ENCODE measurements at regions not wholly inside any gene's neighbourhood (a gene's known extent, or its start where the extent isn't known, plus 50 kb on each side); places are given as distances from the start of the nearest gene placed in this dataset.

DNA sequence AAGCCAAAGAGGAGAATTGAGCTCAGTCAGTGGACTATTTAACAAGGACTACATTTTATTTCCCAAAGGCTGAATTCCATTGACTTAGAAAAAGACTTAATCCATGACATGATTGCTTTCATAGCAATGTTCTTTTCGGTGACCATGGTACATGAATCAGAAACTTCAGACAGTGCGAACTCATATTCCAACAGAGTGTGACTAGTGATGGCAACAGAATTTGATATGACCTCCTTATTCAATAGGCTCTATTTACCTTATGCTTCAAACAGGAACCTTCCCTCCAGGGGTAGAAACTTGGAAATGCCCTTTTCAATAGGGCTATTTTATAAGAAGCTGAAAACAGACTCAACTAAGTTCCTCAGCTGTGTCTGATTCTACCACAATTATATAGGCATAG is 191.9 kb downstream of the RND3 start:
- Mint-ChIP-seq H3K4me3 (no peak overlapping the region), H3K4me1 (no peaks in the 10 kb centered on the region), H3K27me3 (no peaks in the 10 kb centered on the region), H3K9me3 (no peaks in the 10 kb centered on the region), H3K27ac (ENCODE audit: low read depth) (no peak overlapping the region), H3K36me3 (ENCODE audit: insufficient read depth) (no peaks in the 10 kb centered on the region)
- DNase-seq (ENCODE audit: low spot score in 2 of 2) (no peak), ATAC-seq (replicated peaks; ENCODE audit: extremely low read depth, poor library complexity, severe bottlenecking) (no peak)

DNA sequence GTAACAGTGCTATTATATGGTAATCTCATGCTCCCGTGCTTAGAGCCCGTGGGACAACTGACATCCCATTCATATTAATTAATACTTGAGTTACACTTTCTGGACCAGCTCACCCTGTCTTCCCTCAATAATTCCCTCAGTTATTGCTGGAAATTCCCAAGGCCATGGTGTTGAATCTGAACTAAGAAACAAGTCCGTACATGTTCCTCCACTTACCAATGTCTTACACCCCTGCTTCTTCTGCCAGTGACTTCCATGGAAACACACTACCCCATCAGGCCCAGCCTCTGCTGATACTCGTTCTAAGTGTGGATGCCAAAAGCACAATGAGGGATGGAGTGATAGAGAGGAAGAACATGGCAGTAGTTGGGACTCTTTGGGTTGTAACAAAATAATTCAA is 193.7 kb downstream of the RND3 start:
- Mint-ChIP-seq H3K4me3 (no peak overlapping the region), H3K4me1 (no peaks in the 10 kb centered on the region), H3K36me3 (ENCODE audit: insufficient read depth) (no peaks in the 10 kb centered on the region), H3K9me3 (no peaks in the 10 kb centered on the region), H3K27me3 (no peaks in the 10 kb centered on the region), H3K27ac (ENCODE audit: low read depth) (no peak overlapping the region)
- DNase-seq (ENCODE audit: low spot score in 2 of 2): no peak
- no peak for ATAC-seq (replicated peaks; ENCODE audit: extremely low read depth, poor library complexity, severe bottlenecking)

DNA sequence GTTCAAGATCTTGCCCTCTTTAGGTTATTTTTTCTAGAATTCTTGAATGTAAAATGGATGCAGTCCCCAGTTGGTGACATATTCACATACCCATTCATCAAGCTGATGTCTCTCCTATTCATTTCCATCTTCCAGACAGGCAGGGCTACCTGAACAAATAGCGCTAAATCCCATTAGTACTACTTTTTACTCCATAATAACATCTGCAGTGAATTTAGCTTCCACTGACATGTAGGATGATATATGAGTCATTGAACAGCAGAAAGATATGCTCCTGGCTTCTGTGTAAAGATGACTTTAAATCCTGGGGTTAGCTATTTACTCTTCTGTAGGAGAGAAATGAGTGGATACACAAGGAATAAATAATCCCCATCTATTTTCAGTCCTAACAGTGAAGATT is 194.7 kb downstream of the RND3 start:
- ATAC-seq (replicated peaks; ENCODE audit: extremely low read depth, poor library complexity, severe bottlenecking) (no peak), DNase-seq (ENCODE audit: low spot score in 2 of 2) (no peak)
- no peaks in the 10 kb centered on the region for H3K36me3 Mint-ChIP-seq (ENCODE audit: insufficient read depth)
- no peaks in the 10 kb centered on the region for H3K9me3 Mint-ChIP-seq
- H3K4me3 Mint-ChIP-seq: no peak overlapping the region
- H3K27ac Mint-ChIP-seq (ENCODE audit: low read depth): no peak overlapping the region
- H3K27me3 Mint-ChIP-seq: no peaks in the 10 kb centered on the region
- H3K4me1 Mint-ChIP-seq: no peaks in the 10 kb centered on the region

DNA sequence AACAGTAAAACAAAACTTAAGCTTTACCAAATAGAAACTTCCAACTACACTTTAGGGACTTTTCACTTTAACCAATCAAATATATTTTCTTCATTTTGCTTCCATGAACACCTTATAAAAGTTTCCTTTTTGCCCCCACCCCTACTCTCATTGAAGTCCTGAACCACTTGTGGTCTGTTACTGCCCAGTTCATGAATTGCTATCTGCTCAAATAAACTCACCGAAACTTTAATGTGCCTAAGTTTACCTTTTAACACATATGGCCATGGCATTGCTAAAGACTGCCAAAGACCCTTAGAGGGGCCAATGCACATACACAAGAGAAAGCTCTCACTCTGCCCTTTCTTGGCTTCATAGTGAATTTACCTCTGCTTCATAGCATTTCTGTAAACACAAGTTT is 195.3 kb downstream of the RND3 start:
- Mint-ChIP-seq H3K4me3 (no peak overlapping the region), H3K4me1 (no peaks in the 10 kb centered on the region), H3K27ac (ENCODE audit: low read depth) (no peak overlapping the region), H3K36me3 (ENCODE audit: insufficient read depth) (no peaks in the 10 kb centered on the region), H3K9me3 (no peaks in the 10 kb centered on the region), H3K27me3 (no peaks in the 10 kb centered on the region)
- no peak for DNase-seq (ENCODE audit: low spot score in 2 of 2)
- ATAC-seq (replicated peaks; ENCODE audit: extremely low read depth, poor library complexity, severe bottlenecking): no peak

DNA sequence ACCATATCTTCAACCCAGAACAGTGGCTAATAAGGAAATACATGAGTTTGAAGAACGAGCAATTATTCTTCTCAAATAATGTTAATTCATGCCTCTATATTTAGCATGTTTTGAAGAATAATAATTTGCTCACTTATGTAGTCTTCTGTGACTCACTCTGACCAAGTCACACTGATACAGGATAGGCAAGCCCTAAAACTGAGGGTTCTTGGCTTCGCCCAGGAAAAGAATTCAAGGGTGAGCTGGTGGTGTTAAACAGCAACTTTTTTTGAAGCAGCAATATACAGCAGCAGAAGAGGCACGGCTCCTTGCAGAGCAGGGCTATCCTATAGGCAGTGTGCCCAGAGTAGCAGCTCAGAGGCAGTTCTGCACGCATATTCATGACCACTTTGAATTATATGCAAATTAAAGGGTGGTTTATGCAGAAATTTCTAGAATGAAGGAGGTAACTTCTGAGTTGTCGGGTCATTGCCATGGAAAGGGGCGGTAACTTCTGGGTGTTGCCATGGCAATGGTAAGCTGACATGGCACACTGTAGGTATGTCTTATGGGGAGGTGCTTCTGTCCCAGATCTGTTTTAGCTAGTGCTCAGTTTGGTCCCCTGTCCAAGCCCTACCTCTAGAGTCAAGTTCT is 200.6 kb downstream of the RND3 start:
- Mint-ChIP-seq H3K36me3 (ENCODE audit: insufficient read depth) (no peaks in the 10 kb centered on the region), H3K27ac (ENCODE audit: low read depth) (no peak overlapping the region), H3K9me3 (peaks cover 6% of the 10 kb centered on the region), H3K4me1 (no peaks in the 10 kb centered on the region), H3K27me3 (no peaks in the 10 kb centered on the region), H3K4me3 (no peak overlapping the region)
- DNase-seq (ENCODE audit: low spot score in 2 of 2): no peak
- ATAC-seq (replicated peaks; ENCODE audit: extremely low read depth, poor library complexity, severe bottlenecking): no peak

DNA sequence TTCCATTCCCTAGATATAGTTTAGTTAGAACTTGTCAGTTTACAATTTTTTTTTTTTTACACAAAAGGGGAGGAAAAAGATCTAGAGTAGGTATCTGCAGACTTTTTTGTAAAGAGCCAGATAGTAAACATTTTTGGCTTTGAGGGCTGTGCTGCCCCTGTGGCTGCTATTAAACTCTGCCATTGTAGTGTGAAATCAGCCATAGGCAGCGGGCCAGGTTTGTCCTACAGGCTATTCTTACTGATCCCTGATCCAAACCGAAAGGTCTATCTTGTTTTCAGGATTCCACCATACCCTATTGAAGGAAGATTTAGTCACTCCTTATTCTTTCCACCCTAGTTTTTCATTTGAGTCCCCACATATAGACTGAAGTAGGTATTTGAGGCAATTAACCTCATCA is 203.4 kb downstream of the RND3 start:
- Mint-ChIP-seq H3K36me3 (ENCODE audit: insufficient read depth) (no peaks in the 10 kb centered on the region), H3K4me3 (no peak overlapping the region), H3K27me3 (no peaks in the 10 kb centered on the region), H3K9me3 (peaks cover 10% of the 10 kb centered on the region), H3K27ac (ENCODE audit: low read depth) (no peak overlapping the region), H3K4me1 (no peaks in the 10 kb centered on the region)
- no peak for ATAC-seq (replicated peaks; ENCODE audit: extremely low read depth, poor library complexity, severe bottlenecking)
- DNase-seq (ENCODE audit: low spot score in 2 of 2): no peak

DNA sequence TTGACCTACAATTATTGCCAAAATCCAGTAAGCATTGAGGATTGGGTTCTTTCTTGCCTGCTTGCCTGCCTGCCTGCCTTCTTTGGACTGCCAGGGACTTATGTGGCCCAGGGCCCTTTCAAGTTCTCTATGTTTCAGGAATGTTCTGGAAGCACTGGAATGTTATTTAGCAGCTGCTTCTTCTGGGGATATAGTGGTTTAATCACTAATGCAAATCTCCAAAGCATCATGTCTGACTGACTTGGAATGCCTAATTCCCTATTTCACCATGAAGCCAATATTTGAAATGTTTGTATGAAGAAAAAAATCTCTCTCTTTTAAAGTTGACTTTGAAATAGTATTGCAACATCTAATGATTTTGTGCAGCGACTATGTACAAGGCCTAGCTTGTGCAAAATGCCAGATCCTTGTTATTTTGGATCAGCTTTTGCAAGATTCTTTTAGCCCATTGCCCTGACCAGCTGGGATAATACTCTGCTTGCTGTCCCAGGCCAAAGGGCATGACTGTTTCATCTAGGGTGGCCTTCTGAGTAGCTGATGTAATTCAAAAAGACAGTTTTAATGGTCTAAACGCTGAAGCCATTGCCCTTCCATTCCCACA is 204.6 kb downstream of the RND3 start:
- Mint-ChIP-seq H3K27me3 (no peaks in the 10 kb centered on the region), H3K27ac (ENCODE audit: low read depth) (no peak overlapping the region), H3K36me3 (ENCODE audit: insufficient read depth) (no peaks in the 10 kb centered on the region), H3K4me1 (no peaks in the 10 kb centered on the region), H3K9me3 (peaks cover 10% of the 10 kb centered on the region), H3K4me3 (no peak overlapping the region)
- ATAC-seq (replicated peaks; ENCODE audit: extremely low read depth, poor library complexity, severe bottlenecking) (no peak), DNase-seq (ENCODE audit: low spot score in 2 of 2) (no peak)

DNA sequence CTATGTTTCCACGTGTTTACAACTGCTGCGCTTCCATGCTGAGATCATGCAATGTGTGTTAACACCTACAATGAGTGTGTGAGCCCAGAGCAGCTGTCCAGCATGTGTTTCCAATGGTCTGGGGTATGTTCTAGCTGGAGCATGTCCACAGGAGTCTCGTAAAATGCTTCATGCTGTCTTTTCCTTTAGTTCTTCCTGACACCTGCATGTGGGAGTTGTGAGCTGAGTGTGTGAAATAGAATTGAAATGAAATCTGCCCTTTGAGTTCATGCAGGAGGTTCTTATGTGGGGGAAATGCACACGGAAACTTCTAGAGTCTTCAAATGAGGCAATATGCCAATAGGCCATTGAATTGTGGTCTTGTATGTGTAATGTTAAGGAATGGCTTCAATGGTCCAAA is 205.1 kb downstream of the RND3 start:
- H3K9me3 Mint-ChIP-seq: peaks cover 13% of the 10 kb centered on the region
- no peak overlapping the region for H3K27ac Mint-ChIP-seq (ENCODE audit: low read depth)
- no peaks in the 10 kb centered on the region for H3K36me3 Mint-ChIP-seq (ENCODE audit: insufficient read depth)
- H3K4me1 Mint-ChIP-seq: no peaks in the 10 kb centered on the region
- ATAC-seq (replicated peaks; ENCODE audit: extremely low read depth, poor library complexity, severe bottlenecking): no peak
- no peak for DNase-seq (ENCODE audit: low spot score in 2 of 2)
- no peak overlapping the region for H3K4me3 Mint-ChIP-seq
- no peaks in the 10 kb centered on the region for H3K27me3 Mint-ChIP-seq

DNA sequence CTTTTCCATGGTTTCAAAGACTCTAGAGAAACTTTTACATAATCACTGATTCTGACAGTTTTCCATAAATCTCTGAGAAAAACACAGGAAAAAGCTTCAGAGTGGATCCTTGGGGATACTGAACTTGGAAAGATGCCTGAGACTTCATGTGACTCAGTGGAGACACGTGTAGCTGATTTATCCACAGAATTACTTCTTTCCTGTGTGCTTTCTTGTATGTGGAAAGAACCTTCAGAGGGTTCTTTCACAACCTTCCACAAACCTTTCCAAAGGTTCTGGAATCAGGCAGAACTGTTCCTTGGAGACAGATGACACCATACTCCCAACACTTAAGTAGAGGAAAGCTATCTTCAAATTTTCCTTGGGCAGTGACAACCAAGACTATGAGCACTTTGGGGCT is 207.2 kb downstream of the RND3 start:
- DNase-seq (ENCODE audit: low spot score in 2 of 2) (no peak), ATAC-seq (replicated peaks; ENCODE audit: extremely low read depth, poor library complexity, severe bottlenecking) (no peak)
- H3K36me3 Mint-ChIP-seq (ENCODE audit: insufficient read depth): no peaks in the 10 kb centered on the region
- H3K9me3 Mint-ChIP-seq: peaks cover 17% of the 10 kb centered on the region
- no peaks in the 10 kb centered on the region for H3K4me1 Mint-ChIP-seq
- H3K27ac Mint-ChIP-seq (ENCODE audit: low read depth): no peak overlapping the region
- H3K27me3 Mint-ChIP-seq: no peaks in the 10 kb centered on the region
- H3K4me3 Mint-ChIP-seq: no peak overlapping the region

DNA sequence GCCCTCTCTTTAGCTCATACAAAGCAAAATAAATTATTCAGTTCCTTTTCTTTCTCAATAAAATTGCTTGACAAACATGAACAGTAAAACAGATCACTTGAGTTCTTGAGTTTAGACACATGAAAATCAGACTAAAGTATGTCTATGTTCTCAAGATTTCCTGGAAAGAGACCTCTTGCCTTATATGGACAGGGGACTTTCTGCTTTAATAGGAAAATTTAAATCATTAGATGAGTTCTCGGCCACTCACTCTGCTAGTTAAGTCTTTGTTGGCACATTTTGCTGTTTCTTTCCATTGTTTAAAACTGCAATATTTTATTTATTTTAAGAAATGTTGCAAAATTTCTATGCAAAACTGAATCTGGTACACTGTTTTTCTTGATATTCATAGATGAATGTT is 207.8 kb downstream of the RND3 start:
- no peaks in the 10 kb centered on the region for H3K4me1 Mint-ChIP-seq
- H3K27me3 Mint-ChIP-seq: no peaks in the 10 kb centered on the region
- H3K27ac Mint-ChIP-seq (ENCODE audit: low read depth): no peak overlapping the region
- no peak for DNase-seq (ENCODE audit: low spot score in 2 of 2)
- H3K4me3 Mint-ChIP-seq: no peak overlapping the region
- H3K36me3 Mint-ChIP-seq (ENCODE audit: insufficient read depth): no peaks in the 10 kb centered on the region
- peaks cover 17% of the 10 kb centered on the region for H3K9me3 Mint-ChIP-seq
- ATAC-seq (replicated peaks; ENCODE audit: extremely low read depth, poor library complexity, severe bottlenecking): no peak

DNA sequence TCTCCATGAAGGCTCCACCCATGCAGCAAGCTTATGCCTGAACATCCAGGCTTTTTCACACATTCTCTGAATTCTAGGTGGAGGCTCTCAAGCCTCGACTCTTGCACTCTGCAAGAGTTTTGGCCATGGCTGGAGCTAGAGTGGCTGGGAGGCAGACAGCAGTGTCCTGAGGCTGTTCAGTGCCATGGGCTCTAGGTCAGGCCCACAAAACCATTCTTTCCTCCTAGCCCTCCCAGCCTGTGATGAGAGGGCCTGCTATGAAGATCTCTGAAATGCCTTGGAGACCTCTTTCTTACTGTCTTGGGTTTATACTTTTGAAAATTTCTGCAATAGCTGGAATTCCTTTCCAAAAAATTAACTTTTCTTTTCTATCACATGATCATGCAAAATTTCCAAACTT is 210.7 kb downstream of the RND3 start:
- DNase-seq (ENCODE audit: low spot score in 2 of 2) (no peak), ATAC-seq (replicated peaks; ENCODE audit: extremely low read depth, poor library complexity, severe bottlenecking) (no peak)
- H3K27ac Mint-ChIP-seq (ENCODE audit: low read depth): no peak overlapping the region
- H3K4me1 Mint-ChIP-seq: no peaks in the 10 kb centered on the region
- H3K4me3 Mint-ChIP-seq: no peak overlapping the region
- no peaks in the 10 kb centered on the region for H3K36me3 Mint-ChIP-seq (ENCODE audit: insufficient read depth)
- no peaks in the 10 kb centered on the region for H3K27me3 Mint-ChIP-seq
- peaks cover 16% of the 10 kb centered on the region for H3K9me3 Mint-ChIP-seq

DNA sequence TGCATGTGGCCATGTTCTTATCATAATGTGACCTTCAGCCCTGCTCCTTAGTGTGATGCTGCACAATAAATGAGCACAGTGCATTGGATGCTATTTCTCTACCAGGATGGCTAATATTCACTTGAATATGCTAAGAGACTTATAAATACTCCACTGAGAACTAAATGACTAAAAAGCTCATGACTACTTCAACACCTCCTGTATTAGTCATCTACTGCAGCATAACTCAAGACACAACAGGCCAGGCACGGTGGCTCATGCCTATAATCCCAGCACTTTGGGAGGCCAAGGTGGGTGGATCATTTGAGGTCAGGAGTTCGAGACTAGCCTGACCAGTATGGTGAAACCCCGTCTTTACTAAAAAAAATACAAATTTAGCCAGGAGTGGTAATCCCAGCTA is 213.4 kb downstream of the RND3 start:
- no peaks in the 10 kb centered on the region for H3K27me3 Mint-ChIP-seq
- peaks cover 13% of the 10 kb centered on the region for H3K9me3 Mint-ChIP-seq
- DNase-seq (ENCODE audit: low spot score in 2 of 2): no peak
- H3K27ac Mint-ChIP-seq (ENCODE audit: low read depth): no peak overlapping the region
- H3K4me3 Mint-ChIP-seq: no peak overlapping the region
- no peaks in the 10 kb centered on the region for H3K36me3 Mint-ChIP-seq (ENCODE audit: insufficient read depth)
- no peaks in the 10 kb centered on the region for H3K4me1 Mint-ChIP-seq
- no peak for ATAC-seq (replicated peaks; ENCODE audit: extremely low read depth, poor library complexity, severe bottlenecking)

DNA sequence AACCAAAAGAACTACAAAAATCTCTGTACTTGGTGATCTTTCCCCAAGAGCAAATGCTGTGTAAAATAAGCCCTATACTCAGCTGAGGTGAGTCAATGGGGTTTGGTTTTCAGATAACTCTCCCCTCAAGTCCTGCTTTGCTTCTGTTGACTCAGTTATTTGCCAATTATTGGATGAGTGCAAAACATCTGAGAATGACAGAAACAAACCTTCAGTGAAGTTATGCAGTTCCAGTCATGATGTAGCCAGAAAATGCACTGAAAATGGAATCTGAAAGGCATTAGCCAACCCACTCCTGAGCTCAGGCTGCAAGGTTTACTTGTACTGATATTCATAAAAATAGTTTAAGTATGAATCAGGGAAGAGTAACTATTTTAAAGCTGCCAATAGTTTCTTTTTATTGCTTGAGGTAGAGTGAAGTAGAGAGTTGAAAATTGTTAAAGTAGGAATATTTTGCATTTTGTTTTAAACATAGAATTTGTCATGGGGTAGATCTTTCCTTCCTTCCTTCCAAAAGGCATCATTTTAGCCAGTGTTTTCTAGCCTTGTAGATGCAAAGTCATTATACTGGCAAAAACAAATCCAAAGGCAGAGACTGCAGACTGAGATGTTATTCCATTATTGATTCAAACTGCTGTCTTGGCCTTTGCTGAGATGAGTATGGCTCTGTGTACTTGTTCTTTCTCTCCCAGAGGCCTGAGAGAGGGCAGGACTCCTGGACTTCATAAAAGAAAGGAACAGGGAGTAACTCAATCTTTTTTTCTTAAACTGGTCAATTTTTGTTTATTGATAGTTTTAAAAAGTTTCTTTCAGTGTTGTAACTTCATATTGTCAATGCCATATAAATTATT is 215.3 kb downstream of the RND3 start:
- Mint-ChIP-seq H3K27me3 (no peaks in the 10 kb centered on the region), H3K4me3 (no peak overlapping the region), H3K4me1 (no peaks in the 10 kb centered on the region), H3K27ac (ENCODE audit: low read depth) (no peak overlapping the region), H3K9me3 (peaks cover 11% of the 10 kb centered on the region), H3K36me3 (ENCODE audit: insufficient read depth) (no peaks in the 10 kb centered on the region)
- no peak for ATAC-seq (replicated peaks; ENCODE audit: extremely low read depth, poor library complexity, severe bottlenecking)
- DNase-seq (ENCODE audit: low spot score in 2 of 2): no peak
